T-helper 17 cell (primary cell): ENCODE measurements at regions not wholly inside any gene's neighbourhood (a gene's known extent, or its start where the extent isn't known, plus 50 kb on each side); places are given as distances from the start of the nearest gene placed in this dataset.

Source experiments
- ATAC-seq: fragments of 150-1000 bp; cut with Tn5 transposase; 2 replicates; pipeline ENCODE4 v1.10.0; 2021; ENCODE audit warnings: mild to moderate bottlenecking, moderate library complexity
- DNase-seq, 3 donors: peaks; one replicate each; pipeline versions ENCODE4 v3.0.0 to v3.0.0-alpha.2; 2020 to 2021
- H3K9me3 ChIP-seq: one replicate; pipeline ENCODE4 v1.7.0; 2013; ENCODE audit warnings: low read length, mild to moderate bottlenecking; ENCODE audit not compliant: control insufficient read depth, poor library complexity, severe bottlenecking
- H3K27ac Mint-ChIP-seq: one replicate; pipeline ENCODE4 v1.8.0; 2022; ENCODE audit warnings: mild to moderate bottlenecking, moderate library complexity, mixed read lengths
- H3K27me3 Mint-ChIP-seq: one replicate; pipeline ENCODE4 v1.8.0; 2022; ENCODE audit warnings: mixed read lengths
- H3K36me3 Mint-ChIP-seq: one replicate; pipeline ENCODE4 v1.8.0; 2022; ENCODE audit warnings: low read depth, mixed read lengths
- H3K4me1 Mint-ChIP-seq: one replicate; pipeline ENCODE4 v1.8.0; 2022; ENCODE audit warnings: mild to moderate bottlenecking, mixed read lengths
- H3K4me3 Mint-ChIP-seq: one replicate; pipeline ENCODE4 v1.8.0; 2022; ENCODE audit warnings: mild to moderate bottlenecking, moderate library complexity, mixed read lengths

GRCh38 chr14:66375046-66375964, 110.9 kb upstream of the CCDC196 start:
- H3K27me3 Mint-ChIP-seq: peaks cover 10% of the 10 kb centered on the region
- no peaks in the 10 kb centered on the region for H3K9me3 ChIP-seq
- H3K4me1 Mint-ChIP-seq: peaks cover 4% of the 10 kb centered on the region
- no peak overlapping the region for H3K27ac Mint-ChIP-seq
- ATAC-seq (no peak), DNase-seq (no peak)
- H3K36me3 Mint-ChIP-seq: peaks cover 4% of the 10 kb centered on the region
- H3K4me3 Mint-ChIP-seq: no peak overlapping the region

GRCh38 chr14:66377574-66377973, 108.6 kb upstream of the CCDC196 start:
- Mint-ChIP-seq H3K4me1 (peaks cover 4% of the 10 kb centered on the region), H3K27me3 (peaks cover 10% of the 10 kb centered on the region), H3K27ac (no peak overlapping the region), H3K4me3 (no peak overlapping the region), H3K36me3 (peaks cover 4% of the 10 kb centered on the region)
- no peaks in the 10 kb centered on the region for H3K9me3 ChIP-seq
- DNase-seq: no peak
- ATAC-seq: no peak

- H3K36me3 Mint-ChIP-seq: peaks cover 4% of the 10 kb centered on the region
- H3K27me3 Mint-ChIP-seq: peaks cover 10% of the 10 kb centered on the region
- ATAC-seq: no peak
- no peak for DNase-seq
- no peak overlapping the region for H3K27ac Mint-ChIP-seq
- no peaks in the 10 kb centered on the region for H3K9me3 ChIP-seq
- no peak overlapping the region for H3K4me3 Mint-ChIP-seq
- peaks cover 4% of the 10 kb centered on the region for H3K4me1 Mint-ChIP-seq
These were observed 107.3 kb upstream of the CCDC196 start for GRCh38 chr14:66378712-66379505.

DNA sequence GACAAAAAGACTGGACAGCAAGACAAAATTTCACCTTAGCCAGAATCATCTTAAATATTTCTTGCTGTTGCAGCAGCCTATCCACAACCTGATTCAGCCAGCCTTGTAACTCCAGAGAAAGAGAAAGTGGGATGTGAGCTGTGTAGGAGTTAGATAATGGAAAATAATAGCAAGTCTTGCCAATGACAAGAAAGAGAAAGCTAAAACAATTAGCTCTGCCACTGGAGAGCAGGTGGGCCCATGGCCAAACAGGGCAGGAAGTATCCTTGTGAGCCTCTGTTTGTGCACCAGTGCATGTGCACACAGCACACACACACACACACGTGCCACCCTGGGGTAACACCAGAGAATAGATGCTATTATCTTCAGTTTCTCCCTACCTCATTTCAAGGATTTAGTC, 106.0 kb upstream of the CCDC196 start:
- peaks cover 4% of the 10 kb centered on the region for H3K4me1 Mint-ChIP-seq
- no peak overlapping the region for H3K4me3 Mint-ChIP-seq
- peaks cover 6% of the 10 kb centered on the region for H3K36me3 Mint-ChIP-seq
- no peak for DNase-seq
- H3K27ac Mint-ChIP-seq: no peak overlapping the region
- ATAC-seq: no peak
- H3K9me3 ChIP-seq: no peaks in the 10 kb centered on the region
- peaks cover 10% of the 10 kb centered on the region for H3K27me3 Mint-ChIP-seq

DNA sequence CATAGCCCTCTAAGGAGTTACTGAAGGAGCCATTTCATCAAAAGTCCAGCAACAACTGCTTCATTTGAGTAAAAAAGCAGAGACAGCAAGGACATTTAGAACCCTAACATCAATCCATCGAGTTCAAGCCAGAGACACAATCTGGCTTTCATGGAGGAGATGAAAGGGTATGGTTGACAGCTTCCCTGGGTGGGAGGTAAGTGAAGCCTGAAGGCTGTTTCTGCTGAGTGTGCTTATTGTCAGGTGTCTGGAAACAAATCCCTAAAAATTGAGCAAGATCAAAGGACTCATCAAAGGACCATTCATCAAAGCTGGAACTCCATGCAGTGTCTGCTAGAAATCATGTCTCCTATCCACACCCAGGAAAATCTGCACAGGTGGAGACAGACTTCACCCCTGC, 104.4 kb upstream of the CCDC196 start:
- H3K27me3 Mint-ChIP-seq: peaks cover 10% of the 10 kb centered on the region
- no peaks in the 10 kb centered on the region for H3K9me3 ChIP-seq
- DNase-seq (no peak), ATAC-seq (no peak)
- peaks cover 6% of the 10 kb centered on the region for H3K36me3 Mint-ChIP-seq
- no peak overlapping the region for H3K27ac Mint-ChIP-seq
- peaks cover 4% of the 10 kb centered on the region for H3K4me1 Mint-ChIP-seq
- no peak overlapping the region for H3K4me3 Mint-ChIP-seq

DNA sequence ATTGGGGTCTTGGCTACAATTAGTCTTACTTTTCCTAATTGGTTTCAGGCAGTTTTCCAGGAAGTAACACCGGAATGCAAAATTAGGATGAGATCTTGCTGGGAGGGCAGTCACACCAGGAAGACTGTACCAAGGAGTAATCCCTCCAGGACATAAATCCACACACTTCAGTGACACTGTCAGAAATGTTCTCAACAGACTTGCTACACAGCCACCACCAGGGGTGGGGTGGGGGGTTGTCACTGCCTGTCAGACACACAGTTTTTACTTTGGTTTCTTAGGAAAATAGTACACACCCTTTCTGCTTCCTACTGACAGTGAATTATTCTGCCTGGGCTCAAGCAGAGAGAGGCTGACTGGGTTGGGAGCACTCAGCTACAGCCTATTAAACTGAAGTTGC, 102.9 kb upstream of the CCDC196 start:
- H3K4me1 Mint-ChIP-seq: peaks cover 4% of the 10 kb centered on the region
- peaks cover 7% of the 10 kb centered on the region for H3K27me3 Mint-ChIP-seq
- no peak overlapping the region for H3K27ac Mint-ChIP-seq
- no peak for DNase-seq
- peaks cover 6% of the 10 kb centered on the region for H3K36me3 Mint-ChIP-seq
- H3K9me3 ChIP-seq: no peaks in the 10 kb centered on the region
- no peak for ATAC-seq
- no peak overlapping the region for H3K4me3 Mint-ChIP-seq

DNA sequence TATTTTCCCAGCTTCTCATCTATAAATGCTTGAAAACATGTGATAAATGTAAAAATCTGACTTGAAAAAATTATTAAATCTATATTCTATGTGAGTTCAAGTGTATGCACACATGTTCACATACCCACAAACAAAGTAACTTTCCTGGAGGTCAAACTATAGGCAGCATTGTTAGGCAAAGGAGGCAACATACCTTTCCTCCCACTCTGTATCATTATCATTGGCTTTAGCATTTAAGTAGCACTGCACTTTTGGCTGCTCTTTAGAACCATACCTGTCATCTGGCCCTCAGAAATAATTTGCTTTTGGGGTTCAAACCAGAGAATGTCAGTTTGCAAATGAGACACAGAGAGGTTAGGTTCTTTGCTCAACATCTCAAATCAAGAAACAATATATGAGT, 102.4 kb upstream of the CCDC196 start:
- H3K27me3 Mint-ChIP-seq: peaks cover 7% of the 10 kb centered on the region
- no peaks in the 10 kb centered on the region for H3K9me3 ChIP-seq
- peaks cover 4% of the 10 kb centered on the region for H3K4me1 Mint-ChIP-seq
- peaks cover 6% of the 10 kb centered on the region for H3K36me3 Mint-ChIP-seq
- no peak for DNase-seq
- no peak for ATAC-seq
- H3K27ac Mint-ChIP-seq: no peak overlapping the region
- H3K4me3 Mint-ChIP-seq: no peak overlapping the region

- H3K27ac Mint-ChIP-seq: no peak overlapping the region
- no peaks in the 10 kb centered on the region for H3K9me3 ChIP-seq
- DNase-seq (no peak), ATAC-seq (no peak)
- H3K27me3 Mint-ChIP-seq: peaks cover 6% of the 10 kb centered on the region
- H3K4me1 Mint-ChIP-seq: no peaks in the 10 kb centered on the region
- H3K4me3 Mint-ChIP-seq: no peak overlapping the region
- H3K36me3 Mint-ChIP-seq: peaks cover 5% of the 10 kb centered on the region
These were observed 97.7 kb upstream of the CCDC196 start for GRCh38 chr14:66388516-66388915.

DNA sequence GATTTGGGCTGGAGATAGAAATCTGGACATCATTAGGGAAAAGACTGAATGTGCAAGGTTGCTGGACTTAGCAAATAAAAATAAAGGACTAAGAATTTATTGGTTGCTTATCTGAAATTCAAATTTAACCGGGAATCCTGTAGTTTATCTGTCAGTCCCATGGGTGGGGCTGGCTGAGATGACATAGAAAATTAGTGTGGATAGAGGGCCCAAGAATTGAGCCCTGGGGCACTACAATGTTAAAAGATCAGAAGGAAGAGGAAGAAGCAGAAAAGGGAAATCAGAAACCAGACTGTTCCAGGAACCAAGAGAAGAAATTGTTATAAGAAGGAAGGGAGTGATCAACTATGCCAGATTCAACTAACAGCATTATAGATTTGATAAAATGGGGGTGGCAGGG, 96.7 kb upstream of the CCDC196 start:
- no peak for ATAC-seq
- H3K27me3 Mint-ChIP-seq: peaks cover 6% of the 10 kb centered on the region
- peaks cover 5% of the 10 kb centered on the region for H3K36me3 Mint-ChIP-seq
- H3K4me1 Mint-ChIP-seq: no peaks in the 10 kb centered on the region
- DNase-seq: no peak
- H3K4me3 Mint-ChIP-seq: no peak overlapping the region
- H3K9me3 ChIP-seq: no peaks in the 10 kb centered on the region
- no peak overlapping the region for H3K27ac Mint-ChIP-seq

DNA sequence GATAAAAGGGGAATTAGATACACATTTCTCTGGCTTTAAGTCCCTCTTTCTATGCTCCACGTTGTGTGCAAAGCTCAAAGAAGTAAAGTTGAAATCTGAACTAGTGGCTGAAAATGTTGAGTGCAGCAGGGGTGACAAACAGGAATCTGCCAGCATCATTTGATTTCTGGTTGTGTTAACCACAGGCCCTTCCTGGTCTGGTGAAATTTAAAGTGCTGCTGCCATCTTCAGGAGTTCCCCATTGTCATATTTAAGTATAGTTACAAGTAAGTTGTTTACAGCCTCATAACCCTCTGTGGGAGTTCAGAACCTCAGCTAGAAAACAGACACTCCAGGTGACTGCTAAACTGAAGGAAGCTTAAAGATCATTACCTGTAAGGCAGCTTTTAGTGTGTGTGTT, 90.9 kb upstream of the CCDC196 start:
- H3K4me3 Mint-ChIP-seq: no peak overlapping the region
- H3K36me3 Mint-ChIP-seq: no peaks in the 10 kb centered on the region
- peaks cover 6% of the 10 kb centered on the region for H3K27me3 Mint-ChIP-seq
- H3K4me1 Mint-ChIP-seq: no peaks in the 10 kb centered on the region
- H3K27ac Mint-ChIP-seq: no peak overlapping the region
- H3K9me3 ChIP-seq: no peaks in the 10 kb centered on the region
- DNase-seq: no peak
- ATAC-seq: peak; percentile 72

GRCh38 chr14:66396164-66396563, 90.0 kb upstream of the CCDC196 start:
- Mint-ChIP-seq H3K27ac (no peak overlapping the region), H3K4me3 (no peak overlapping the region), H3K4me1 (no peaks in the 10 kb centered on the region), H3K27me3 (peaks cover 6% of the 10 kb centered on the region), H3K36me3 (no peaks in the 10 kb centered on the region)
- DNase-seq (no peak), ATAC-seq (no peak)
- no peaks in the 10 kb centered on the region for H3K9me3 ChIP-seq

GRCh38 chr14:66398437-66398836, 87.7 kb upstream of the CCDC196 start:
- Mint-ChIP-seq H3K27ac (no peak overlapping the region), H3K36me3 (no peaks in the 10 kb centered on the region), H3K27me3 (no peaks in the 10 kb centered on the region), H3K4me3 (no peak overlapping the region), H3K4me1 (no peaks in the 10 kb centered on the region)
- no peak for ATAC-seq
- no peak for DNase-seq
- no peaks in the 10 kb centered on the region for H3K9me3 ChIP-seq

GRCh38 chr14:66401449-66402095, 84.6 kb upstream of the CCDC196 start:
- Mint-ChIP-seq H3K36me3 (no peaks in the 10 kb centered on the region), H3K4me1 (peaks cover 3% of the 10 kb centered on the region), H3K4me3 (no peak overlapping the region), H3K27me3 (no peaks in the 10 kb centered on the region), H3K27ac (no peak overlapping the region)
- DNase-seq: no peak
- no peak for ATAC-seq
- H3K9me3 ChIP-seq: no peaks in the 10 kb centered on the region
